HG03457 (cell line): ENCODE measurements at regions not wholly inside any gene's neighbourhood (a gene's known extent, or its start where the extent isn't known, plus 50 kb on each side); places are given as distances from the start of the nearest gene placed in this dataset.

Experiments used
- ATAC-seq: cut with Tn5 transposase; IDR thresholded peaks from one replicate; pipeline ENCODE4 v1.9.1; 2021; ENCODE audit warnings: moderate number of reproducible peaks; ENCODE audit not compliant: unreplicated experiment

DNA sequence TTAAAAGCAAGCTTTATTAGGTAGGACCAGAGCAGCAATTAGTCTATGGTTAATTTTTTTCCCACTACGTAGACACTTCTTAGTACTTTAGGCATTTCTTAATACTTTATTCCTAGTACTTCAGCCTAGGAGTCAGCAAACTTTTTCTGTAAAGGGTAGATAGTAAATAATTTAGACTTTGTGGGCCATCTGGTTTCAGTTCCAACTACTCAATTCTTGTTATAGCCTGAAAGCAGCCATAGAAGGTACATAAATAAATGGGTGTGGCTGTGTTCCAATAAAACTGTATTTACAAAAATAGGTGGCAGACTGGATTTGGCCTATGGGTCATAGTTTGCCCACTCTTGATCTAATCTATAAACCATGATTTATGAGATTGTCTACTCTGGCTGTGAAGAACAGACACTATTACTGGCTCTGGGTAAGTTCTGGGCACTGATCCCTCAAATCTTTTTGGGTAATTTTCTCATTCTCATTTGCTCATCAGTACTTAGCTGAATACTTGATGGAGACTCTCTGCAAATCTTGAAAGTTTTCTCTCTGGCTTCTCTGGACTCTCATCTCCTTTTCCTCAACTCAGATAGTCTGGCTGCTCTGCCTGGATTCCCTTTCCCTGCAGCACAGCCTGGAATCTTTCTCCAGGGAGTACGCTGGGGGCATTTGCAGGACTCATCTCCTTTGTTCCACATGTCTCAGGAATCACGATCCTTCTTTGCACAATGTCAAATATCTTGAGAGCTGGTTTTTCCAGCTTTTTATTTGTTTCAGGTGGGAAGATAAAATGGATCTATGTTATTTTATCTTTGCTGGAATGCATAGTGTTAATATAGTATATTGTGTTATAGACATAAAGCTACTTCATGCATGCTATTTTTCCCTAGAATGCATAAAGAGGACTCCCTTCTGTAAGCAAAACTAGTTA is 524.8 kb upstream of the TBL1XR1 start:
- ATAC-seq, result no peak

DNA sequence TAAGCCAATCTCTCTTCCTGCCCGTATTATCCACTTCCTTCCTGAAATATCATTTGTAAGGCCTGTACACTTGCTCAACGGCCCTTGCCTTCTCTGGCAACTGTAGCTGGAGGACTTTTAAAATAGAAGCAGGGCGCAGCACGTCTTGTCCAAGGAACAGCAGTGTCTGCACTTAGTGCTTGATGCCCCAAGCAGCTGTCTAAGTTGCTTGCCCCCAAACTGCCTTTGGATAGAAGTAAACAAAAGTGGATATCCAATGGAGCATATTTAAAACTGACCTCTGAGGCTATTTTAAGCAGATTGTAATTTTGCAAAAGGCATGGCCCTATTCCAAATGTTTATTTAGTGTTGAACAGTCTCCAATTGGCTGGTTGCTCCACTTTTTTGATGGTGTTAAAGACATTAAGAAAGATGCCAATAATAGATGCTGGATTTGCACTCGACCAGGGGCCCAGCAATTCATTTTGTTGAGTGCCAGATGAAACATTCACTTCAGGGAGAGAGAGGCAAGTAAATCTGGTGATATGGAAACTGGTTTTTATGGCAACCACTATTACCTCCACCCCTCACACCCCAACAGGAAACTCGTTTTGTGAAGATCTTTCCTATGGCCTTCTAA is 526.8 kb upstream of the TBL1XR1 start:
- no peak for ATAC-seq

DNA sequence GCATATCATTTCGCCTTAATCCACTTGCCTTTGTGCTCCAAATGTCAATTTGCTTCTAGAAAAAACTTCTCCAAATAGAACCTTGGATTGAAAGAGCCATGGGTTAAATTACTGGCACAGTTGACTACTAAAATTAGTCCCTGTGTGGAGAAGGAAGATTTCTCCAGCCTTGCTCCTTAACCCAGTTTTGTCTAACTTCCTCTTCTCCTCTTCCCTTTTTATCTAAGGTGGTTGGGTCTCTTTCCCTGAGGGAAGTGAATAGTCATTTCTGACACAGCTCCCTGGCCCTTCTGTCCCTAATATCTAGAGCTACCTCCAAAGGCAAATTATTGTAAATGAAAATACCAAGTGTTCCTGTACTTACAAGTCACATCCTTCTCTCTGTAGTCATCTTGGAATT is 527.9 kb upstream of the TBL1XR1 start:
- ATAC-seq, result no peak

DNA sequence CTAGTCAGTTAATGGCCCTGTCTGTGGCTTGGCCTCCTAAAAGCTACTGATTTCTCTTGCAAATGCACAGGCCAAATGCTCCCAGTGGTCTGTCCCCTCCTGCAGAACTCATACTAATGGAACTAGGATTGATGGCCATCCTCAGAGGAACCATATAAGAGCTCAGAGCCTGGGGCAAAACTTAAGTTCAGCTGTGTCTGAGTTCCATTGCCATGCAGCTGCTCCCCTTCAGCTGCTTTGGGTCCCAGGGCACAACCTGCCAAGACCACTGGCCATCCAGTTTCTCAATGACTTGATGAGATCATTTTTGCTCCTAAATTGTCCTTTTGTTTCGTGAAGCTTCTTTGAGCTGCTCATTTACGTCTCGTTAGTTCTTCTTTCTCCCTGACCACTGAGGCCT is 529.5 kb upstream of the TBL1XR1 start:
- ATAC-seq, result no peak

DNA sequence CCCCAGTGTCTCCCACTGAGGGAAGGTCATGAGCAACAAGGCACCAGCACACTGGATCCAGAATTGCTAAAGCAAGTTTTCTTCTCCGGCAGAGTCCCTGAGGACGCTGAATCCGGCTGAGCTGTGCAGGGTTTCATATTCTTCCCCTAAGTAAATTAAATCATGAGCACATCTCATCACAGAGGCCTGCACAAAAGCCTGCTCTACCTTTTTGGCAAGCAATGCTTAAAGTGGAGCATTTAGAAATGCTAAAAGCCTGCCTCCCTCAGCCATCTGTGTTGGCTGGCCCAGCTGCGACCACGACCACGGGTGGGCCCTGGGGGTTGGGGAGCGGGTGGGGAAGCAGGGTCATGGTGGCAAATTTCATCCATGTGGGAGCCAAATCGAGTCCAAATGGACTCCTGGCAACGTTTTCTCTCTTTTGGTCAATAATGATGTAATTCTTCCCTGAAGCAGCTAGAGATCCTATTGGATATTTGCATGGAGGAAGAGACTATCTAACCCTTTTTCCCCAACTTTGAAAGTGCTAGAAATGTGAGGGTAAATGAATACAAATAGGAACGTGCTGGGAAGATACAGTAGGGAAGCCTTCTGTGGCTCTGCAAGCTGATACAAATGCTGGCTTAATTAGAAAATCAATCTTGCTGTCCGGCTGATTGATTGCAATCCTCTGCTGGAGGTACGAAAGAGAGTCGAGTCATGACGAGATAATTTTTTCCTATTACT is 532.8 kb upstream of the TBL1XR1 start:
- no peak for ATAC-seq

DNA sequence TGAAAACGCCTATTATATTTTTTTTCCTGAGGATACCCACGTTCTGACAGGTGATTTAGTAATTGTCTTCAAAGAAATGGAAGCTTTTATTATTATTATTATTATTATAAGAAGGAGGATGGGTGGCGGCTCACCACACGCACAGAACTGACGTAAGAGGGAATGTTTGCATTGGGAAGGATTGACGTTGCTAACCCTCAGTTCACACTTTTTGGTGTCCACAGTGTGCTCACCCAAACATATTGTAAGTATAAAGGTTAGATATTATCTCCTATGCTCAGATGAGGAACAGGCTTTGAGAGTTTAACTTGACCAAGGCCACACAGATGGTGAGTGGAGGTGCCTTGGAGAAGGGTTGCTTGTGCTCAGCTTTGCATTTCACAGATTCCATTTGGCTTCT is 533.5 kb upstream of the TBL1XR1 start:
- no peak for ATAC-seq

DNA sequence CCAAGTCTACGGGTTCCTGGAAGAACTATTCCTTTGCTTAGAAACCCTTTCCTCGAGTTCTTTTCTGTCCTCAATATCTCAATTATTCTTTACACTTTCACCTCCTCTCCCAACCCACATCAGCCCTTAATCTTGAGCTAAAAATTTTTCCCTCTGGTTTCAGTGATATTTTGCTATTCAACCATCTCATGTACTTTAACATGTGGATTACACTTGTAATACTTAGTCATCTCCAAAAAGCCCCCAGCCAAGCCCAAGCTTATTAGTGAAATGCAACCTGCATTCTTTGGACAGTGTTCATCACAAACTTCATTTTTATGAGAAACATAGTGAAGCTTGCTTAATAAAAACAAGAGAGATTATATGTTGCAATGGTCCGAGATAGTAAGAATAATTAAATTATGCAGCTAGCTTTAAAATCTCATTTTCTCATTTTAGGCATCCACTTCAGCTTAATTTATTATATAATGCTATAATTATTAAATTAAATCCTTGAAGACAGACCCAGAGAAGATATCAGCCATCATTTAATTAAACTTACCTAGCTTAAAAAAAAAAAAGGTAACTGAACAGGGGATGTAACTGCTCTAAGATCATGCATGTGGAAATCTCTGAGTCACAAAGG is 534.5 kb upstream of the TBL1XR1 start:
- no peak for ATAC-seq

DNA sequence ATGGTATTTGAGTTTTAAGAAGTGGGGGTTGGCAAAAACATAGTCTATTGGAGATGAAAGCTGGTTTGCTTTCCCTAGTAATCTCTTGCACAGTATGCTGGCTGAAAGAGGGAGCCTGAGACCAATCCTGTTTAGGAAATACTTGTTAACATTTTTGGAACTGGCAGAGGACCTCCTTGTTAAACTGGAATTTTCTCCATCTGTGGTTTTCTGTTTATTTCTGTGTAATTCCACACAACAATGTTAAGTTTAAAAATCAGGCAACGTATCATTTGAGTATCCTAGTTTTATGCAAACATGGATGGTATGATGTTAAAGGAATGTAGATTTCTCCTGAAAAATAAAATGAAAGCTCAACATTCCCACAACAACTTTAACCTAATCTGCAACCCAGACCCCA is 536.0 kb upstream of the TBL1XR1 start:
- ATAC-seq, result no peak

DNA sequence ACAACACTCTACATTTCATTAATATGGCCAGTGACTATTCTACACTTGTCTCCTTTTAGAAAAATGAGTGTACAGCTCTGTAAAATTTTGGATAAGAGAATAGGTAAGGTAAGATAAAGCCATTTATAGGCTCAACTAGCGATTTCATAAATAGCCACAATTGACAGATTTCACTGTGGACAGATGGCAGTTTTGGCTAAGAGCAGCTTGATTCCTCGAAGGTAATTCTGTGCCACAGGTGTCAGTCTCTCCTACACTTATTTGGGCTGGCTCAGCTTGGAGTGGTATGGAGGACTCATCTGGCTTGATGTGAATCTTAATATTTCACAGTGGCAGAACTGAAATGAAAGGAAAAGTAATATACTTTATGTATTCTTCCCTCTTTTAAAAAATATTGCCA is 536.7 kb upstream of the TBL1XR1 start:
- no peak for ATAC-seq

DNA sequence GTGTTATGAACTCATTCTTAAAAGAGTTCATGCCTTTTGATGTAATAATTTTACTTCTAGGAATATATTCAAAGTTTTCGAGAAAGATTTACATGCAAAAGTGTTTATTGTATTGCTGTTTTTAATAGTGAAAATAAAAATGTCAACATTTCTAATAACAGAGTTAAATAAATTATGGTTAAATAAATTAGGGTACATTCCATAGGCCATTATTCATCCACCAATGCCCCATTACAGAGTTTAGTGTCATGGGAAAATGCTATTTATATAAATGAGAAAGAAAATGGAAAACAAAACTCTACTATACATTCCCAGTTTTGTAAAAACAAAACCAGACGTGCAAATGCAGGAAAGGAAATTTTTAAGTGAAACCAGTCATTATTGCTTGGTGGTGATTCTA is 538.1 kb upstream of the TBL1XR1 start:
- no peak for ATAC-seq

DNA sequence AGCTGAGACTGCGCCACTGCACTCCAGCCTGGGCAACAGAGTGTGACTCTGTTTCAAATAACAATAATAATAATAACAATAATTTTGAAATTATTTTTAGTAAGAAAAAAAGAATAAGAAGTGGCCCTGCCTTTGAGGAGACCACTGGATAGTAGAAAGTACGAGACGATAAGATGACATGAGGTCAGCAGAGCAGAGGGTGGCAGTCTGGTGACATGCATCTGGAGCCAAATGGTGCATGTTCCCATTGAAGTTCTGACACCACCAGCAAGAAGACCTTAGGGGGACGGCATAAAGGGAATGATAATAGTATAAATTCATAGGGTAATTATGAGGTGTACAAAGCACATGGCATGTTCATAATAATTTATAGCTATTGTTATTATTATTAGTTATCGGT is 542.2 kb upstream of the TBL1XR1 start:
- no peak for ATAC-seq

DNA sequence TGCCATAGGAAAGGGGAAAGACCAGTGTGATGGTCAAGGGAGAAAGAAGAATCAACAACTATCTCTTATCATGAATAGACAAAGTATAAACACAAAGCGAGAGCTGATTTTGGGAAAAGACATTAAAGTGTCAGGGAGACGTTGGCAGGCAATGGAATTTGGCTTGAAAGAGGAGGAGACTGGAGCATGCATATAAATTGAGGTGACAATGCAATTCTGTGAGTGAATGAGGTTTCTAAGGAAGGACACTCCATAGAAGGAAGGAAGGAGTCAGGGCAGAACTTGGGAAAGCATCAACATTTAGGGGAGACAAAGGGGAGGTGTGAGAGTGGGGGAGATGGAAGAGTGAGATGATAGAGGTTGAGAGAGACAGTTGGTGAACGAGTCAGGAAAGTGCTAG is 543.0 kb upstream of the TBL1XR1 start:
- ATAC-seq, result no peak

DNA sequence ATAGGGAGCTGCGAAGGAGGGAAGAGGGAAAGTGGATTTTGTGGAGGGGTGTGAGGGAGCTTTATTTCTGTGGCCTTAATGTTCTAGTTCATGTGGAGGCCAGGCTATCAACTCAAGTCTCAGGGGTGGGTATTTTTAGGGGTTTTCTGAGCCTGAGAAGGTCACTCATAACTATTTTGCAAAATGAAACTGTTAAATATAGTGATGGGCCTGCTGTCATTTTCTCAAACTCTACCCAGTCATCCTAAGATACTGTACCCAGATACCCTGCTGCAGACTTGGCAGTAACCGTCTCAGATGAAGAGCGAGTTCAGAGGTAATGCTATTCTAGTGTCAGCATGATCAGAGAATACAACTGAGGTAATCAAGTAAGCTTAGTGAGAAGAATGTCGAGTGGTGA is 545.0 kb upstream of the TBL1XR1 start:
- peak; percentile 58 for ATAC-seq

DNA sequence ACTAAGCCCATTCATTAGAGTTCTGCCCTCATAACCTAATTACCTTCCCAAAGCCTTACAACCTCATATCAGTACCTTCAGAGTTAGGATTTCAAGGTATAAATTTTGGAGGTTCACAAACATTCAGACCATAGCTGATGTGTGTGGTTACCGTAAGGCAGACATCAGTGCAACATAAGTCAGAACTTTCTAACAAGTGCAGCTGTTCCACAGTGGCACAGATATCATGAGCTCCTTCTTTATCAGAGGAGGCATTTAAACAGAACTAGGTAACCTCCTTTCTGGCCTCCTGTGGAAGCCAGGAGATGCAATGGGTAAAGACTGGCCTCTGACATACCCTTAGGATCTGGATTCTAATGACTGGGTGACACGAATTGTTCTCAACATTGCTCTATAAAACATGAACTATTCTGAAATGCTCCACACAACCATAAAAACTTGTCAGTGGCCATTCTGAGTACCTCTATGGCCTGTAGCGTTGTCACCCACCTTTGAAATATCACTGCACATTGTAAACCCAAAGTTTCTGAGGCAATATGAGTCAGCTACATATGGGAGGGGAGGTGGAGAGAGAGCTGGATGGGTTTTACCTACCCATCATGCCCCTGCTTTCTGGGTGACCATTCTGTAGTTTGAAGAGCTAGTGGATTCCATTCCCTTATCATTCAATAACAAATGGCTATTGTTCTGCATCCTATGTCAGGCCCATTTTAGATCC is 546.0 kb upstream of the TBL1XR1 start:
- no peak for ATAC-seq

DNA sequence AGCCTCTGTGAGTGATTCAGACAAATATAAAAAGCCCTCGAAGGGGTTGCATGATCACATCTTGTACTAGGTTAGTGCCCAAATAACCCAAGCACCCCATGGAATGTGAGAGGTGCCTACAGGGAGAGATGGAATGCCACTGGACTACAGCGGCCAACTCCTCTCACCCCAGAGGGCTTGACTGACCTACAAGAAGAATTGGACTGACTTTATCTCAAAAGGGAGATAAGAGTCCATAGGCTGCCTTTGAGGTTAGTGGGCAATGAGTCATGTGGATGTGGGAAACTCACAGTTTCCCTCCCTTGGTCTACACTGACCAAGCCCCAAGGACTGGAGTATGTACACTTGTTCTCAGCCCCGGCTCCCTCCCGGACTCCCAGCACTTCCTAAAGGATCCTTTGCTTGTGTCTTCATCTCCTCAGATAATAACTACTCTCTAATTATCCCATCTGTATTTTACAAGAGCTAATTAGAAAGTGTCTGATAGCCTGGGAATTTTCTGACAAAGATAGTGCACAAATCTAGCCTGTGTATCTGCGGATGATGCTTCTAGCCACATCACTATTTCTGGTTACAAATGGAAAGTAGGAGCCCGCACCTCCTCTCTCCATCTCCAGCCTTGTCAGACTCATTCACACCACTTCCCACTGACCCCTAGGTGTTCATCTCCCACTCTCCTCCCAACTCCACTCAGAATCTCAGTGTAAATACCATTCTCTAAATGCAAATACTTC is 547.8 kb upstream of the TBL1XR1 start:
- ATAC-seq, result no peak

DNA sequence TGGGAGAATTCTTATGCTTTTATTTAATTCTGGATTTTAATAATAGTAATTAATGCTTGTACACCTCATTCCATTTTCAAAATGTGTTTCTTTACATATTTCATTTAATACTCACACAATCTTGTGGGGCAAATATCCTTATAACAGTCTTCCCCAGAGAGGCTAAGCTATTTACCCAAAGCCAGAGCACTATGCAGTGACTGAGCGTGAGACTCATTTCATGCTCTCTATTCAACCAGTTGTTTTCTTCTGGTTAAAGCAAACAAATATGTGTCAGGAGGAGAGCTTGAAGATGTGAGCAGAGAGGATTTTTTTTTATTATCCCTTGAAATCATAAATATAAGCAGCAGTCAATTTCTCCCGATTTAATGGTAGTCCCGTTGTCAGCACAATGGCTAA is 548.3 kb upstream of the TBL1XR1 start:
- no peak for ATAC-seq

DNA sequence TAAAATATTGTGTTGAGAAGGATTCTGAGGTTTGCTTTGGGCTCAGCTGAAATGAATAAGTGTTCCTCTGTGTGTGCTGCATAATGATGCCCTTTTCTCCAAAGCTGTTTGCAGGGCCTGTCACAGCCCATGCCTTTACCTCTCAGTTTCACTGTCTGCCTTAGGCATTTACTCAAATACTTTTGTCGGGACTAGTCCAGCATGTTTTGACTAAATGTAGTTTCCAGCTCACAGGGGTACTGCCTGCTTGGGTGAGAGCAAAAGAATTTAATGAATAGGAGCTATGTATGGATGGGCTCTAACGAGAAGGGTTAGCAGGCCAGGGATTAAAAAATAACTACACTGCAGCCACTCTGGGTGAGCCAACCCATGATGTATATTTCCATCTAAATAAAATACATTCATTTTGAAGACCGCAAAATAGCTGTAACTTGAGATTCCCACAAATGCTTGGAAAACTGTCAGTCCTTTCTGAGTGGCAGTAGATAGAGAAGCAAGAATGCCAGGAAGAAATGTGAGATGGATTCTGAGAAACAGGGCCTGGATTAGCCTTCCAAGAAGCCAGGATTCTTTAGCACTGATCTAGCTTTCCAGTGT is 549.2 kb upstream of the TBL1XR1 start:
- ATAC-seq, result no peak

DNA sequence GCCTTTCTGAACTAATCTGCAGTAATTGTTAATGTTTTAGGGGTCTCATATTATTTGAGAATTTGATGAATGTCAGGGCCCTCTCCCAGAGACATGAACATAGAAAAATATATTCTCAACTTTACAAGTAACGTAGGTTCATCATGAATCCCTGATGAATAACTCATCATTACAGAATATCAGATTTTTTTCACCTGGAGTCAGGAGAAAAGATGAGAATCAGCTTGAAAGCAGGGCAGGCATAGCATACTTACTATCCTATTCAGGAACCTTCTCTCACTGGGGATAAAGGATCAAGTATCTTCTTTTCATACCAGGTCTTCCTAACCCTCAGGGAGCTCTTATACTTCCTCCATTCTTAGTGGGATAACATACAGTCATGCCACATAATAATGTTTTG is 552.6 kb upstream of the TBL1XR1 start:
- ATAC-seq, result no peak

DNA sequence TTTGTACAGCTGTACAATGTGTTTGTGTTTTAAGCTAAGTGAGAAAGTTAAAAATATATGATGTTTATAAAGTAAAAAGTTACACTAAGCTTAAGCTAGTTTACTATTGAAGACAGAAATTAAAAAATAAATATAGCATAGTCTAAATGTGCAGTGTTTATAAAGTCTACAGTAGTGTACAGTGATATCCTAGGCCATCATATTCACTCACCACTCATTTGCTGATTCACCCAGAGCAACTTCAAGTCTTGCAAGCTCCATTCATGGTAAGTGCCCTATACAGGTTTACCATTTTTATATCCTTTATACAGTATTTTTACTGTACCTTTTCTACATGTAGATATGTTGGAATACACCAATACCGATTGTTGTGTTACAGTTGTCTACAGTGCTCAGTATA is 553.2 kb upstream of the TBL1XR1 start:
- ATAC-seq, result no peak

DNA sequence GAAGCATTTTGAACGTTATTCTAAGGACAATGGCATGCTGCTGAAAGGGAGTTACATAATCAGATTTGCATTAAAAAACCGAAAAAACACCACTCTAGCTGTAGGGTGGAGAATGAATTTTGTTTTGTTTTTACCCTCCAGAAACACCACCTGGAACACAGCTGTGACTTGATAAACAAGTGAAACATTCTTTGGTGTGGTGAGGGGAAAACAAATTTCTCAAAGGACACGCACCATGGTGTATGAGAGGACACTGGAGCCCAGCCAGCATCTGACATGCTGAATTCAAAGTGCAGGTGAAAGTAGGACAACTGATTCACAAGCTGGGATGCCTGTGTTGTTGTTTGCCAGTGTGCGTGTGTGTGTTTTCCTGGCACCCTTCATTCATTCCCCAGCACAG is 554.5 kb upstream of the TBL1XR1 start:
- no peak for ATAC-seq
